Sigmoid colon (tissue), 4 donors: ENCODE measurements at regions not wholly inside any gene's neighbourhood (a gene's known extent, or its start where the extent isn't known, plus 50 kb on each side); places are given as distances from the start of the nearest gene placed in this dataset.

ENCODE experiments used
- EP300 ChIP-seq, 4 donors: sonication (generic); formaldehyde crosslinking; IDR thresholded peaks; one replicate each; pipeline ENCODE4 v1.6.1; 2017; ENCODE audit warnings: antibody characterized with exemption in 4 of 4
- TF ChIP-seq, protein P1 (sequence below), 4 experiments: fragments of 450-650 bp in 3 of 4; fragments of 200-600 bp in 1 of 4; IDR thresholded peaks; one replicate each; pipeline ENCODE4 v1.5.1; 2016 to 2019; ENCODE audit warnings: antibody characterized with exemption in 4 of 4, mild to moderate bottlenecking in 3 of 4, moderate library complexity in 2 of 4

DNA sequence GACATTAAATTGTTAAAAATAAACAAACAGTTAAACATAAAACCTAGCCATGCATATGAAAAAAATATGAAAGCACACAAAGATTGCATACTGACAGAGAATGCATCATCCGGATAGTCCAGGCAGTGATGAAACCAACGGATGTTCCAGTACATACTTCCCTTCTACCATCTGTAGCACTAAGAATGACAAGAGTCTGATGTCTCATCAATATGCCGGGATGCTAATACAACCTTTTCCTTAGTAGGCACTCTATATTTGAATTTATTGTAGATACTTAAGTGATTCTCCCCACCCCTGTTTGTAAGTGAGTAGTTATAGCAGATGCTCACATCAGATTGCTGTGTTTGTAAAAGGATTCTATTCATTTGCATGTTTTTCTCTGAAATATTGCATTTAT lies 571.2 kb upstream of the WWC1 start:
- no peak for TF ChIP-seq EP300 (IDR thresholded peaks at IDR 0.05)
- TF ChIP-seq, protein P1, sequence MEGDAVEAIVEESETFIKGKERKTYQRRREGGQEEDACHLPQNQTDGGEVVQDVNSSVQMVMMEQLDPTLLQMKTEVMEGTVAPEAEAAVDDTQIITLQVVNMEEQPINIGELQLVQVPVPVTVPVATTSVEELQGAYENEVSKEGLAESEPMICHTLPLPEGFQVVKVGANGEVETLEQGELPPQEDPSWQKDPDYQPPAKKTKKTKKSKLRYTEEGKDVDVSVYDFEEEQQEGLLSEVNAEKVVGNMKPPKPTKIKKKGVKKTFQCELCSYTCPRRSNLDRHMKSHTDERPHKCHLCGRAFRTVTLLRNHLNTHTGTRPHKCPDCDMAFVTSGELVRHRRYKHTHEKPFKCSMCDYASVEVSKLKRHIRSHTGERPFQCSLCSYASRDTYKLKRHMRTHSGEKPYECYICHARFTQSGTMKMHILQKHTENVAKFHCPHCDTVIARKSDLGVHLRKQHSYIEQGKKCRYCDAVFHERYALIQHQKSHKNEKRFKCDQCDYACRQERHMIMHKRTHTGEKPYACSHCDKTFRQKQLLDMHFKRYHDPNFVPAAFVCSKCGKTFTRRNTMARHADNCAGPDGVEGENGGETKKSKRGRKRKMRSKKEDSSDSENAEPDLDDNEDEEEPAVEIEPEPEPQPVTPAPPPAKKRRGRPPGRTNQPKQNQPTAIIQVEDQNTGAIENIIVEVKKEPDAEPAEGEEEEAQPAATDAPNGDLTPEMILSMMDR (IDR thresholded peaks at IDR 0.05): no peak
